Thymus (tissue), 11 donors: ENCODE measurements at regions not wholly inside any gene's neighbourhood (a gene's known extent, or its start where the extent isn't known, plus 50 kb on each side); places are given as distances from the start of the nearest gene placed in this dataset.

Experiments used
- DNase-seq, 9 donors: peaks; one replicate each; pipeline ENCODE4 v3.0.0-alpha.2; 2013; ENCODE audit warnings: low spot score in 9 of 9, low read depth in 6 of 9, missing footprints in 1 of 9
- H3K27ac ChIP-seq, 2 donors: one replicate each; pipeline ENCODE4 v1.5.1; 2013; ENCODE audit warnings: control low read depth in 1 of 2, low read depth in 1 of 2, low read length in 1 of 2, mild to moderate bottlenecking in 1 of 2, moderate library complexity in 1 of 2
- H3K27me3 ChIP-seq, 2 donors: one replicate each; pipeline ENCODE4 v1.5.1; 2013; ENCODE audit warnings: low read length in 1 of 2; ENCODE audit not compliant: control insufficient read depth in 2 of 2, insufficient read depth in 1 of 2
- H3K36me3 ChIP-seq, 2 donors: one replicate each; pipeline ENCODE4 v1.5.1; 2013; ENCODE audit warnings: low read length in 1 of 2, mild to moderate bottlenecking in 1 of 2, moderate library complexity in 1 of 2; ENCODE audit not compliant: control insufficient read depth in 2 of 2, insufficient read depth in 2 of 2
- H3K4me1 ChIP-seq, 2 donors: one replicate each; pipeline ENCODE4 v1.5.1; 2013; ENCODE audit warnings: low read length in 2 of 2; ENCODE audit not compliant: control insufficient read depth in 2 of 2, insufficient read depth in 2 of 2
- H3K4me3 ChIP-seq, 2 donors: one replicate each; pipeline ENCODE4 v1.5.1; 2013; ENCODE audit warnings: low read length in 2 of 2, control low read depth in 1 of 2, mild to moderate bottlenecking in 1 of 2
- H3K9me3 ChIP-seq, 2 donors: one replicate each; pipeline ENCODE4 v1.5.1; 2013; ENCODE audit warnings: low read length in 1 of 2, mild to moderate bottlenecking in 1 of 2; ENCODE audit not compliant: control insufficient read depth in 2 of 2, insufficient read depth in 1 of 2
- WGBS: extraction: QIAGEN DNeasy Blood & Tissue Kit; methylation state at CpG from one replicate; pipeline ENCODE4 v1.1.7; 2013; 5-methylcytosine and 5-hydroxymethylcytosine counted together
- donor health status: healthy.

- Histone ChIP-seq H3K4me3 (no peak overlapping the region), H3K27ac (no peak overlapping the region), H3K27me3 (no peaks in the 10 kb centered on the region), H3K9me3 (no peaks in the 10 kb centered on the region), H3K4me1 (no peaks in the 10 kb centered on the region), H3K36me3 (no peaks in the 10 kb centered on the region)
- DNase-seq = no peak
- 97% methylated on average over 2 of the region's 2 CpGs for WGBS
These were observed 239.3 kb upstream of the NEGR1 start for GRCh38 chr1:72521659-72522058.

- 97% methylated on average over 2 of the region's 2 CpGs for WGBS
- H3K9me3 ChIP-seq = no peaks in the 10 kb centered on the region
- no peak overlapping the region for H3K27ac ChIP-seq
- H3K36me3 ChIP-seq = no peaks in the 10 kb centered on the region
- H3K4me3 ChIP-seq = no peak overlapping the region
- no peaks in the 10 kb centered on the region for H3K4me1 ChIP-seq
- no peaks in the 10 kb centered on the region for H3K27me3 ChIP-seq
- DNase-seq = no peak
These were observed 234.5 kb upstream of the NEGR1 start for GRCh38 chr1:72516826-72517225.

GRCh38 chr1:72516264-72516663 is 233.9 kb upstream of the NEGR1 start:
- no peak for DNase-seq
- Histone ChIP-seq H3K27me3 (no peaks in the 10 kb centered on the region), H3K9me3 (no peaks in the 10 kb centered on the region), H3K27ac (no peak overlapping the region), H3K36me3 (no peaks in the 10 kb centered on the region), H3K4me1 (no peaks in the 10 kb centered on the region), H3K4me3 (no peak overlapping the region)
- WGBS = 98% methylated on average over 4 of the region's 4 CpGs

GRCh38 chr1:72498371-72498770 is 216.0 kb upstream of the NEGR1 start:
- Histone ChIP-seq H3K4me3 (no peak overlapping the region), H3K4me1 (no peaks in the 10 kb centered on the region), H3K27ac (no peak overlapping the region), H3K27me3 (no peaks in the 10 kb centered on the region), H3K9me3 (no peaks in the 10 kb centered on the region), H3K36me3 (no peaks in the 10 kb centered on the region)
- WGBS = 90% methylated on average over 5 of the region's 5 CpGs
- no peak for DNase-seq

- H3K9me3 ChIP-seq = no peaks in the 10 kb centered on the region
- no peak overlapping the region for H3K4me3 ChIP-seq
- no peaks in the 10 kb centered on the region for H3K27me3 ChIP-seq
- no peak overlapping the region for H3K27ac ChIP-seq
- DNase-seq = no peak
- no peaks in the 10 kb centered on the region for H3K36me3 ChIP-seq
- H3K4me1 ChIP-seq = no peaks in the 10 kb centered on the region
These were observed 207.5 kb upstream of the NEGR1 start for GRCh38 chr1:72489801-72490200.

- peaks cover 14 to 18% of the 10 kb centered on the region in 2 donors for H3K4me1 ChIP-seq
These were observed 203.5 kb upstream of the NEGR1 start for GRCh38 chr1:72485801-72486200.

GRCh38 chr1:72483846-72484357 is 201.6 kb upstream of the NEGR1 start:
- H3K4me1 ChIP-seq = peaks cover 14 to 18% of the 10 kb centered on the region in 2 donors
- peaks cover 0 to 4% of the 10 kb centered on the region in 2 donors for H3K9me3 ChIP-seq
- no peaks in the 10 kb centered on the region for H3K36me3 ChIP-seq
- H3K27ac ChIP-seq = peak overlapping the region in 1 of 2 donors; percentile 23
- no peak overlapping the region for H3K4me3 ChIP-seq
- DNase-seq = peak in 7 of 9 donors; percentile 25 to 79 (median 45)
- no peaks in the 10 kb centered on the region for H3K27me3 ChIP-seq

More at GRCh38 chr1:72485801-72486200, 203.5 kb upstream of the NEGR1 start:
- no peak overlapping the region for H3K4me3 ChIP-seq
- H3K27ac ChIP-seq = no peak overlapping the region
- no peak for DNase-seq
- no peaks in the 10 kb centered on the region for H3K9me3 ChIP-seq
- H3K27me3 ChIP-seq = no peaks in the 10 kb centered on the region
- WGBS = 78% methylated on average over 1 of the region's 1 CpG
- H3K36me3 ChIP-seq = no peaks in the 10 kb centered on the region

GRCh38 chr1:72482736-72483413 is 200.5 kb upstream of the NEGR1 start:
- peaks cover 14 to 18% of the 10 kb centered on the region in 2 donors for H3K4me1 ChIP-seq
- H3K4me3 ChIP-seq = no peak overlapping the region
- no peaks in the 10 kb centered on the region for H3K36me3 ChIP-seq
- peak in 4 of 9 donors; percentile 14 to 63 (median 16) for DNase-seq
- H3K27ac ChIP-seq = no peak overlapping the region
- WGBS = 68% methylated on average over 6 of the region's 6 CpGs
- peaks cover 0 to 4% of the 10 kb centered on the region in 2 donors for H3K9me3 ChIP-seq
- H3K27me3 ChIP-seq = no peaks in the 10 kb centered on the region

GRCh38 chr1:72481420-72481970 is 199.2 kb upstream of the NEGR1 start:
- Histone ChIP-seq H3K9me3 (peaks cover 0 to 4% of the 10 kb centered on the region in 2 donors), H3K36me3 (no peaks in the 10 kb centered on the region), H3K4me1 (peaks cover 14 to 18% of the 10 kb centered on the region in 2 donors), H3K27me3 (no peaks in the 10 kb centered on the region), H3K4me3 (no peak overlapping the region), H3K27ac (peak overlapping the region; percentile 60 to 90)
- peak; percentile 43 to 92 (median 69) for DNase-seq
- 52% methylated on average over 5 of the region's 5 CpGs for WGBS
